Brain microvascular endothelial cell (primary cell): ENCODE measurements at regions not wholly inside any gene's neighbourhood (a gene's known extent, or its start where the extent isn't known, plus 50 kb on each side); places are given as distances from the start of the nearest gene placed in this dataset.

Experiments
- DNase-seq: peaks from one replicate; pipeline ENCODE4 v3.0.0-alpha.2; 2020
- H3K27ac ChIP-seq: fragments of 250-450 bp; sonication (Bioruptor Pico); 2 replicates; pipeline ENCODE4 v1.5.1; 2020; ENCODE audit warnings: mild to moderate bottlenecking, moderate library complexity
- H3K27me3 ChIP-seq: fragments of 250-450 bp; sonication (Bioruptor Pico); replicated peaks from 2 replicates; pipeline ENCODE4 v1.5.1; 2020; ENCODE audit warnings: mild to moderate bottlenecking
- H3K36me3 ChIP-seq: fragments of 250-450 bp; sonication (Bioruptor Pico); replicated peaks from 2 replicates; pipeline ENCODE4 v1.5.1; 2020; ENCODE audit warnings: mild to moderate bottlenecking
- H3K4me3 ChIP-seq: 2 replicates; pipeline ENCODE4 v1.5.1; 2011; ENCODE audit warnings: low read depth, mild to moderate bottlenecking, control low read depth, low read length, moderate library complexity
- CTCF ChIP-seq: IDR thresholded peaks from 2 replicates; pipeline ENCODE4 v1.5.1; 2011; ENCODE audit warnings: low read depth, mild to moderate bottlenecking, moderate library complexity, low read length, control low read depth, inconsistent platforms; ENCODE audit errors: missing control alignments
- in situ Hi-C: cut with HindIII; loops from 2 replicates; pipeline ENCODE4 v1.10.0; 2017; ENCODE audit warnings: low sequenced_read_pairs, low pct_ligation_motif_present

- no peak for TF ChIP-seq CTCF
- H3K36me3 ChIP-seq: no peaks in the 10 kb centered on the region
- peaks cover 2% of the 10 kb centered on the region for H3K27me3 ChIP-seq
- H3K4me3 ChIP-seq: no peak overlapping the region
- no peak for DNase-seq
- H3K27ac ChIP-seq: no peak overlapping the region
- in situ Hi-C loops: no loop called here
Measured at GRCh38 chr2:240197462-240198139, 57.1 kb upstream of the OTOS start.

DNA sequence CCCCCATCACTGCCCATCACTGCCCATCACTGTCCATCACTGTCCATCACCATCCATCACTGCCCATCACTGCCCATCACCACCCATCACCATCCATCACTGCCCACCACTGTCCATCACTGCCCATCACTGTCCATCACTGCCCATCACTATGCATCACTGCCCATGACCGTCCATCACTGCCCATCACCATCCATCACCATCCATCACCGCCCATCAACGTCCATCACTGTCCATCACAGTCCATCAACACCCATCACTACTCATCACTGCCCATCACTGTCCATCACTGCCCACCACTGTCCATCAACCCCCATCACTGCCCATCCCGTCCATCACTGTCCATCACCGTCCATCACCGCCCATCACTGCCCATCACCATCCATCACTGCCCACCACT, 57.8 kb upstream of the OTOS start:
- TF ChIP-seq CTCF: no peak
- Histone ChIP-seq H3K36me3 (no peaks in the 10 kb centered on the region), H3K4me3 (no peak overlapping the region), H3K27me3 (peaks cover 2% of the 10 kb centered on the region), H3K27ac (no peak overlapping the region)
- no peak for DNase-seq
- in situ Hi-C loops: no loop called here

DNA sequence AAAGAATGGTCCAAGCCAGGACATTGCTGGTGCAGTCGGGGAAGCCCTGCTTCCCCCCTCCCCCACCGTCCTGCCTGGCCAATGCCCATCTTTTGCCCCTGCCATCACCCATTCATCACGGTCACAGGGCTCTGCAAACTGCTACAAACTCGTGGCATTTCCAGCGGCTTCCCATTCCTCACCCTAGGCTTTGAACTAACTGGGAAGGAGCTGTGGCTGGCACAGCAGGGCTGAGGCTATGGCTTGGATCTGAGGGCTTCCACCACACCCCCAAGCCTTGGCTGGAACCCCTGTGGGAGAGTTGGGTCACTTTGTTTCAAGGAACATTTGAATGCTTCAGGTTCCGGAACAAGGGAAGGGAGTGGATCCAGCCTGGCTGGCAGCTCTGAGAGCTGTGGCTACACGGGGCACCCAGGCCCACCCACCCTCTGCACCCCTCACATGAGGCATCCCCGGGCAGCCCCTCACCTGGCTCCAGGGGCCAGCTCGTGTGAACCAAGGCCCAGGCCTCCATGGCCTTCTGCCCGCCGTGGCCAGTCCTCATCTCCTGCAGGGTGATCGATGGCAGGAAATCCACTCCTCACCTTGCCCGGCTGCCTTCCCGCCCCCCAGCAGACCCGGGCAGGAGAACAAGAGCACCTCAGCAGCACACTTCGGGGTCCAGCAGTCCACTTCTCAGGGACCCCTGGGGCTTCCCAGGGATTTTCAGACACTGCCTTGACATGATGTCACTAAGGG, 58.8 kb upstream of the OTOS start:
- in situ Hi-C loops: no loop called here
- DNase-seq: no peak
- H3K27me3 ChIP-seq: peaks cover 2% of the 10 kb centered on the region
- H3K27ac ChIP-seq: no peak overlapping the region
- H3K4me3 ChIP-seq: no peak overlapping the region
- H3K36me3 ChIP-seq: no peaks in the 10 kb centered on the region
- TF ChIP-seq CTCF: no peak

GRCh38 chr2:240200230-240201051, 60.0 kb upstream of the OTOS start:
- Histone ChIP-seq H3K27ac (no peak overlapping the region), H3K36me3 (no peaks in the 10 kb centered on the region), H3K27me3 (peaks cover 2% of the 10 kb centered on the region), H3K4me3 (no peak overlapping the region)
- in situ Hi-C loops: no loop called here
- DNase-seq: no peak
- no peak for TF ChIP-seq CTCF

GRCh38 chr2:240201866-240202265, 61.4 kb upstream of the OTOS start:
- H3K36me3 ChIP-seq: no peaks in the 10 kb centered on the region
- H3K4me3 ChIP-seq: no peak overlapping the region
- H3K27me3 ChIP-seq: peaks cover 2% of the 10 kb centered on the region
- H3K27ac ChIP-seq: no peak overlapping the region
- in situ Hi-C loops: no loop called here
- TF ChIP-seq CTCF: no peak
- no peak for DNase-seq
